Mesodermal cell (in vitro differentiated cells): ENCODE measurements at regions not wholly inside any gene's neighbourhood (a gene's known extent, or its start where the extent isn't known, plus 50 kb on each side); places are given as distances from the start of the nearest gene placed in this dataset.

ENCODE experiments used
- H3K27ac ChIP-seq: 2 replicates; pipeline ENCODE4 v1.7.0; 2013; ENCODE audit warnings: mild to moderate bottlenecking, low read depth, low read length, moderate library complexity; ENCODE audit not compliant: severe bottlenecking
- H3K36me3 ChIP-seq: 2 replicates; pipeline ENCODE4 v1.7.1; 2013; ENCODE audit warnings: mild to moderate bottlenecking, low read length, moderate library complexity; ENCODE audit not compliant: control insufficient read depth, insufficient read depth
- H3K4me1 ChIP-seq: one replicate; pipeline ENCODE4 v1.7.1; 2013; ENCODE audit warnings: mild to moderate bottlenecking, low read length; ENCODE audit not compliant: insufficient read depth, control insufficient read depth, poor library complexity, severe bottlenecking
- H3K4me3 ChIP-seq: 2 replicates; pipeline ENCODE4 v1.7.0; 2013; ENCODE audit warnings: low read length, control low read depth, mild to moderate bottlenecking; ENCODE audit not compliant: insufficient read depth, poor library complexity, severe bottlenecking; ENCODE audit errors: extremely low read depth
- H3K9me3 ChIP-seq: 2 replicates; pipeline ENCODE4 v1.7.1; 2013; ENCODE audit warnings: mild to moderate bottlenecking, low read length, moderate library complexity; ENCODE audit not compliant: control insufficient read depth
- WGBS, 2 experiments: methylation state at CpG; one replicate each; pipeline ENCODE4 v1.1.5; 2013; ENCODE audit warnings: missing lambda C conversion rate in 2 of 2; ENCODE audit not compliant: insufficient coverage in 2 of 2; 5-methylcytosine and 5-hydroxymethylcytosine counted together

GRCh38 chr5:82865625-82866024 is 211.6 kb downstream of the TMEM167A start:
- 82% methylated on average over 2 of the region's 3 CpGs; no CpG with 5 or more reads in 1 of the 2 experiments for WGBS, 2 experiments
- no peaks in the 10 kb centered on the region for H3K36me3 ChIP-seq
- no peak overlapping the region for H3K4me3 ChIP-seq
- H3K27ac ChIP-seq, result no peak overlapping the region
- no peaks in the 10 kb centered on the region for H3K4me1 ChIP-seq
- no peaks in the 10 kb centered on the region for H3K9me3 ChIP-seq

GRCh38 chr5:82863266-82863665 is 213.9 kb downstream of the TMEM167A start:
- no CpG with 5 or more reads among the region's 3 CpGs for WGBS, 2 experiments
- Histone ChIP-seq H3K4me1 (no peaks in the 10 kb centered on the region), H3K9me3 (no peaks in the 10 kb centered on the region), H3K4me3 (no peak overlapping the region), H3K36me3 (no peaks in the 10 kb centered on the region), H3K27ac (no peak overlapping the region)

GRCh38 chr5:82862711-82863110 is 214.5 kb downstream of the TMEM167A start:
- no peaks in the 10 kb centered on the region for H3K36me3 ChIP-seq
- WGBS, 2 experiments, result 71 to 92% methylated on average over 1 to 2 of the region's 4 CpGs
- H3K9me3 ChIP-seq, result no peaks in the 10 kb centered on the region
- H3K4me3 ChIP-seq, result no peak overlapping the region
- no peaks in the 10 kb centered on the region for H3K4me1 ChIP-seq
- no peak overlapping the region for H3K27ac ChIP-seq

GRCh38 chr5:82862261-82862660 is 214.9 kb downstream of the TMEM167A start:
- no peak overlapping the region for H3K4me3 ChIP-seq
- H3K27ac ChIP-seq, result no peak overlapping the region
- no peaks in the 10 kb centered on the region for H3K36me3 ChIP-seq
- no peaks in the 10 kb centered on the region for H3K9me3 ChIP-seq
- no peaks in the 10 kb centered on the region for H3K4me1 ChIP-seq
- 87 to 92% methylated on average over 3 to 4 of the region's 4 CpGs for WGBS, 2 experiments

GRCh38 chr5:82861701-82862100 is 215.5 kb downstream of the TMEM167A start:
- Histone ChIP-seq H3K27ac (no peak overlapping the region), H3K4me1 (no peaks in the 10 kb centered on the region), H3K36me3 (no peaks in the 10 kb centered on the region), H3K9me3 (no peaks in the 10 kb centered on the region), H3K4me3 (no peak overlapping the region)
- WGBS, 2 experiments, result 96% methylated on average over 4 of the region's 4 CpGs; no CpG with 5 or more reads in 1 of the 2 experiments

GRCh38 chr5:82859451-82860140 is 217.6 kb downstream of the TMEM167A start:
- no peaks in the 10 kb centered on the region for H3K9me3 ChIP-seq
- whole genome bisulfite sequencing, 2 experiments, result 60 to 100% methylated on average over 2 of the region's 8 CpGs
- no peaks in the 10 kb centered on the region for H3K36me3 ChIP-seq
- H3K27ac ChIP-seq, result no peak overlapping the region
- no peaks in the 10 kb centered on the region for H3K4me1 ChIP-seq
- H3K4me3 ChIP-seq, result no peak overlapping the region

- 83 to 95% methylated on average over 6 to 7 of the region's 9 CpGs for WGBS, 2 experiments
- H3K36me3 ChIP-seq, result no peaks in the 10 kb centered on the region
- H3K4me3 ChIP-seq, result no peak overlapping the region
- H3K9me3 ChIP-seq, result no peaks in the 10 kb centered on the region
- H3K4me1 ChIP-seq, result no peaks in the 10 kb centered on the region
- H3K27ac ChIP-seq, result no peak overlapping the region
Observed at GRCh38 chr5:82858151-82859025, 218.8 kb downstream of the TMEM167A start.

- Histone ChIP-seq H3K27ac (no peak overlapping the region), H3K9me3 (no peaks in the 10 kb centered on the region), H3K4me1 (no peaks in the 10 kb centered on the region), H3K4me3 (no peak overlapping the region), H3K36me3 (no peaks in the 10 kb centered on the region)
- WGBS, 2 experiments, result 90% methylated on average over 2 of the region's 5 CpGs; no CpG with 5 or more reads in 1 of the 2 experiments
Observed at GRCh38 chr5:82855893-82856550, 221.2 kb downstream of the TMEM167A start.

GRCh38 chr5:82854956-82855355 is 222.2 kb downstream of the TMEM167A start:
- H3K4me1 ChIP-seq, result no peaks in the 10 kb centered on the region
- no peak overlapping the region for H3K27ac ChIP-seq
- H3K36me3 ChIP-seq, result no peaks in the 10 kb centered on the region
- 64% methylated on average over 2 of the region's 3 CpGs; no CpG with 5 or more reads in 1 of the 2 experiments for WGBS, 2 experiments
- H3K4me3 ChIP-seq, result no peak overlapping the region
- H3K9me3 ChIP-seq, result no peaks in the 10 kb centered on the region

GRCh38 chr5:82851471-82851870 is 225.7 kb downstream of the TMEM167A start:
- Histone ChIP-seq H3K27ac (no peak overlapping the region), H3K4me1 (no peaks in the 10 kb centered on the region), H3K4me3 (no peak overlapping the region), H3K9me3 (no peaks in the 10 kb centered on the region), H3K36me3 (no peaks in the 10 kb centered on the region)
- 89 to 100% methylated on average over 1 of the region's 3 CpGs for WGBS, 2 experiments
